Bronchial epithelial cell (primary cell): ENCODE measurements at regions not wholly inside any gene's neighbourhood (a gene's known extent, or its start where the extent isn't known, plus 50 kb on each side); places are given as distances from the start of the nearest gene placed in this dataset.

Experiments
- DNase-seq: peaks from one replicate; pipeline ENCODE4 v3.0.0-alpha.2; 2010; ENCODE audit warnings: low read depth
- FAIRE-seq: peaks from 2 replicates; lab custom pipeline; 2011; peaks lifted over from hg19 to GRCh38; lab: Jason Lieb, UNC
- H3K27me3 ChIP-seq: 2 replicates; pipeline ENCODE4 v1.5.1; 2011; ENCODE audit warnings: low read length; ENCODE audit not compliant: control insufficient read depth, insufficient read depth
- H3K36me3 ChIP-seq: 2 replicates; pipeline ENCODE4 v1.5.1; 2011; ENCODE audit warnings: low read length; ENCODE audit not compliant: control insufficient read depth, insufficient read depth
- H3K4me3 ChIP-seq: 2 replicates; pipeline ENCODE4 v1.5.1; 2011; ENCODE audit warnings: mild to moderate bottlenecking, low read depth, low read length, control low read depth
- TF ChIP-seq, protein P1 (sequence below): IDR thresholded peaks from 2 replicates; pipeline ENCODE4 v1.5.1; 2011; ENCODE audit warnings: mild to moderate bottlenecking, moderate library complexity, low read length, control low read depth, inconsistent platforms; ENCODE audit not compliant: insufficient read depth, severe bottlenecking

DNA sequence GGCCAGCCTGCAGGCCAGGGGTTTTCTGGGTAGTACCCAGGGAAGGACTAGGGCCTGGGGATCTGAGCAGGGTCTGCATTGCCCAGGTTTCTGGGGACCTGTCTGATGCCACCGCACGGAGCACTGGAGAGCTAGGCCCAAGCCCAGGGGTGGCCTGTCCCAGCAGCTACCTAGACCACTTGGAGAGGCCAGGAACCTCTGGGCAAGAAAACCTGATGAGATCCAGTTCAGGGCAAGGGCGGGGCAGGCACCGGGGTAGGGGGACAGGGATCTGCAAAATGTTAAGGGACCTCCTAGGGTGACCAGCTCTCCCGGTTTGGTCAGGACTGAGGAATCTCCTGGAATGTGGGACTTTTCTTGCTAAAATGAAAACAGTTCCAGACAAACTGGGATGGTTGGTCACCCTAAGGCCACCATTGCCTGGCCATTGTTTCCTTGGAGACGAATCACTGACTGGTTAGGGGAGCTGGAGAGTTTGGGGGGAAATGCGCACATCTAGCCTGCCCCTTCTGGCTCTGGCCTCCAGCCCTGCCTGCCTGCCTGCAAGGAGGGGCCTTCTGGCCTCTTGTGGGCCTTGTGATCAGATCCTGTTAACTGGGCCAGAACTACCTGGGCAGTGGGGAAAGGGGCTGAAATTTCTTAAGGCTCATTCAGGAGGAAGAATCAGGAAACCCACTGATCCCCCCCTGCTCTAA is 117.4 kb upstream of the TLE3 start:
- H3K4me3 ChIP-seq = no peak overlapping the region
- TF ChIP-seq, protein P1, sequence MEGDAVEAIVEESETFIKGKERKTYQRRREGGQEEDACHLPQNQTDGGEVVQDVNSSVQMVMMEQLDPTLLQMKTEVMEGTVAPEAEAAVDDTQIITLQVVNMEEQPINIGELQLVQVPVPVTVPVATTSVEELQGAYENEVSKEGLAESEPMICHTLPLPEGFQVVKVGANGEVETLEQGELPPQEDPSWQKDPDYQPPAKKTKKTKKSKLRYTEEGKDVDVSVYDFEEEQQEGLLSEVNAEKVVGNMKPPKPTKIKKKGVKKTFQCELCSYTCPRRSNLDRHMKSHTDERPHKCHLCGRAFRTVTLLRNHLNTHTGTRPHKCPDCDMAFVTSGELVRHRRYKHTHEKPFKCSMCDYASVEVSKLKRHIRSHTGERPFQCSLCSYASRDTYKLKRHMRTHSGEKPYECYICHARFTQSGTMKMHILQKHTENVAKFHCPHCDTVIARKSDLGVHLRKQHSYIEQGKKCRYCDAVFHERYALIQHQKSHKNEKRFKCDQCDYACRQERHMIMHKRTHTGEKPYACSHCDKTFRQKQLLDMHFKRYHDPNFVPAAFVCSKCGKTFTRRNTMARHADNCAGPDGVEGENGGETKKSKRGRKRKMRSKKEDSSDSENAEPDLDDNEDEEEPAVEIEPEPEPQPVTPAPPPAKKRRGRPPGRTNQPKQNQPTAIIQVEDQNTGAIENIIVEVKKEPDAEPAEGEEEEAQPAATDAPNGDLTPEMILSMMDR = no peak
- DNase-seq = no peak
- FAIRE-seq = no peak
- H3K36me3 ChIP-seq = no peaks in the 10 kb centered on the region
- peaks cover 15% of the 10 kb centered on the region for H3K27me3 ChIP-seq

GRCh38 chr15:70214276-70214675 is 116.6 kb upstream of the TLE3 start:
- FAIRE-seq (peak; percentile 75), DNase-seq (no peak)
- peaks cover 15% of the 10 kb centered on the region for H3K27me3 ChIP-seq
- H3K4me3 ChIP-seq = no peak overlapping the region
- H3K36me3 ChIP-seq = no peaks in the 10 kb centered on the region
- TF ChIP-seq, protein P1 = peak; percentile 29

GRCh38 chr15:70213794-70214193 is 116.1 kb upstream of the TLE3 start:
- Histone ChIP-seq H3K36me3 (no peaks in the 10 kb centered on the region), H3K4me3 (no peak overlapping the region), H3K27me3 (peaks cover 15% of the 10 kb centered on the region)
- FAIRE-seq = no peak
- DNase-seq = no peak
- TF ChIP-seq, protein P1 = no peak

- DNase-seq (no peak), FAIRE-seq (no peak)
- TF ChIP-seq, protein P1 = no peak
- Histone ChIP-seq H3K36me3 (no peaks in the 10 kb centered on the region), H3K4me3 (no peak overlapping the region), H3K27me3 (peaks cover 11% of the 10 kb centered on the region)
These were observed 115.2 kb upstream of the TLE3 start for GRCh38 chr15:70212963-70213315.

- Histone ChIP-seq H3K4me3 (no peak overlapping the region), H3K36me3 (no peaks in the 10 kb centered on the region), H3K27me3 (peaks cover 11% of the 10 kb centered on the region)
- peak; percentile 45 for DNase-seq
- FAIRE-seq = no peak
- TF ChIP-seq, protein P1 = no peak
These were observed 114.7 kb upstream of the TLE3 start for GRCh38 chr15:70212286-70212962.
